Panc1 (cell line): ENCODE measurements at regions not wholly inside any gene's neighbourhood (a gene's known extent, or its start where the extent isn't known, plus 50 kb on each side); places are given as distances from the start of the nearest gene placed in this dataset.

ENCODE experiments used
- ATAC-seq: fragments of 200-7000 bp; cut with Tn5 transposase; 2 replicates; pipeline ENCODE4 v1.9.1; 2020; ENCODE audit warnings: mild to moderate bottlenecking, moderate library complexity
- BruUV-seq: library from RNA; stranded (reverse); fragments of 400-500 nt; replicated peaks from 2 replicates; lab custom pipeline; 2021; lab: Mats Ljungman, UMichigan
- CTCF ChIA-PET: fragments of 300-600 bp; sonication (Branson Sonifier 250); formaldehyde crosslinking; loops from one replicate; lab custom pipeline; 2022; ENCODE audit warnings: antibody characterized with exemption; lab: Charles Lee
- POLR2A ChIA-PET: fragments of 300-600 bp; sonication (Branson Sonifier 250); formaldehyde crosslinking; loops from one replicate; lab custom pipeline; 2022; ENCODE audit warnings: antibody characterized with exemption; lab: Charles Lee
- DNase-seq: peaks from one replicate; pipeline ENCODE4 v3.0.0-alpha.2; 2010; ENCODE audit warnings: low read depth, low spot score
- H3K27ac ChIP-seq: 2 replicates; pipeline ENCODE4 v1.5.1; 2011; ENCODE audit warnings: mild to moderate bottlenecking, low read length, inconsistent platforms
- H3K27me3 ChIP-seq: fragments of 200-500 bp; sonication (Bioruptor generic); 2 replicates; pipeline ENCODE4 v1.6.0; 2014; ENCODE audit warnings: low read length, inconsistent platforms; ENCODE audit not compliant: control insufficient read depth, insufficient read depth
- H3K36me3 ChIP-seq: fragments of 200-500 bp; sonication (Bioruptor generic); 2 replicates; pipeline ENCODE4 v1.5.1; 2014; ENCODE audit warnings: inconsistent platforms, mild to moderate bottlenecking, low read length, moderate library complexity; ENCODE audit not compliant: control insufficient read depth, insufficient read depth
- H3K4me1 ChIP-seq: 2 replicates; pipeline ENCODE4 v1.5.1; 2011; ENCODE audit warnings: inconsistent platforms, mild to moderate bottlenecking, low read length, moderate library complexity; ENCODE audit not compliant: control insufficient read depth, insufficient read depth
- H3K4me3 ChIP-seq, 2 experiments: 2 replicates each; pipeline ENCODE4 v1.5.1; 2011 to 2012; ENCODE audit warnings: low read depth in 2 of 2, low read length in 2 of 2, mild to moderate bottlenecking in 2 of 2, inconsistent platforms in 1 of 2, moderate library complexity in 1 of 2
- H3K9me3 ChIP-seq: fragments of 200-500 bp; sonication (Bioruptor generic); 2 replicates; pipeline ENCODE4 v1.5.1; 2014; ENCODE audit warnings: low read depth, mild to moderate bottlenecking, inconsistent platforms, low read length, moderate library complexity; ENCODE audit not compliant: control insufficient read depth, insufficient read depth
- CTCF ChIP-seq: fragments of 450-650 bp; IDR thresholded peaks from 2 replicates; pipeline ENCODE4 v1.5.1; 2017; ENCODE audit warnings: mild to moderate bottlenecking
- POLR2AphosphoS5 ChIP-seq: IDR thresholded peaks from 2 replicates; pipeline ENCODE4 v1.6.1; 2012; ENCODE audit warnings: mild to moderate bottlenecking, low read depth, low read length, moderate library complexity
- SIN3A ChIP-seq: IDR thresholded peaks from 2 replicates; pipeline ENCODE4 v1.6.1; 2012; ENCODE audit warnings: low read depth, mild to moderate bottlenecking, low read length, moderate library complexity, borderline replicate concordance; ENCODE audit not compliant: insufficient read depth
- TCF7L2 ChIP-seq: IDR thresholded peaks from 2 replicates; pipeline ENCODE4 v1.6.1; 2011; ENCODE audit warnings: mild to moderate bottlenecking, low read depth, low read length, inconsistent platforms
- in situ Hi-C: cut with HindIII; loops from 2 replicates; pipeline ENCODE4 v1.10.0; 2016; ENCODE audit warnings: low sequenced_read_pairs, low pct_unique_long_range_greater_than_20kb
- intact Hi-C: fragments of 100-400 bp; cut with micrococcal nuclease; formaldehyde crosslinking; loops from one replicate; pipeline ENCODE4 v1.10.0; 2022; ENCODE audit not compliant: unreplicated experiment
- TF ChIP-seq, protein P1 (sequence below), 2 experiments: IDR thresholded peaks; 2 replicates each; pipeline ENCODE4 v1.6.1; 2011 to 2012; ENCODE audit warnings: low read depth in 2 of 2, control low read depth in 1 of 2, low read length in 1 of 2, mild to moderate bottlenecking in 1 of 2, moderate library complexity in 1 of 2; ENCODE audit not compliant: insufficient read depth in 1 of 2

DNA sequence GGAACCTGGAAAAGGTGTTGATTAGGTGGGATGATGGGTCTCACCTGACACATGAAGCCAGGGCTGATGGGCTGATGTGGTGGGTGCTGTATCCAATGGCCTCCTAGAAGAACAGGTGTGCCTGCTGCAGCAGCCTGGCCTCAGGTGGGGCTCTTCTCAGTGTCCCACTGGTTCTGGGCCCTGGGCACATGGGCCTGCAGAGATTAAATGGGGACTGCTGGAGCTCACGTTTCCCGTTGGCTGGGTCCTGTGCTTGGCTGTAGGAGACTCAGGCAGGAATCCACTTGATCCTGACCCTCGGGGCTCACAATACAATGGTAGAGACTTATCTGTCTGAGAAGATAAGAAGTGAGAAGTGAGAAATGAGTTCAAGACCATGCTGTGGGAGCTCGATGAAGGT, 170.9 kb downstream of the KCNS3 start:
- Histone ChIP-seq H3K36me3 (no peaks in the 10 kb centered on the region), H3K27me3 (no peaks in the 10 kb centered on the region), H3K27ac (no peak overlapping the region), H3K4me1 (no peaks in the 10 kb centered on the region), H3K4me3 (no peak overlapping the region), H3K9me3 (no peaks in the 10 kb centered on the region)
- intact Hi-C loops = no loop called here
- TF ChIP-seq POLR2AphosphoS5 (no peak), SIN3A (no peak), CTCF (no peak), TCF7L2 (no peak)
- TF ChIP-seq, protein P1, sequence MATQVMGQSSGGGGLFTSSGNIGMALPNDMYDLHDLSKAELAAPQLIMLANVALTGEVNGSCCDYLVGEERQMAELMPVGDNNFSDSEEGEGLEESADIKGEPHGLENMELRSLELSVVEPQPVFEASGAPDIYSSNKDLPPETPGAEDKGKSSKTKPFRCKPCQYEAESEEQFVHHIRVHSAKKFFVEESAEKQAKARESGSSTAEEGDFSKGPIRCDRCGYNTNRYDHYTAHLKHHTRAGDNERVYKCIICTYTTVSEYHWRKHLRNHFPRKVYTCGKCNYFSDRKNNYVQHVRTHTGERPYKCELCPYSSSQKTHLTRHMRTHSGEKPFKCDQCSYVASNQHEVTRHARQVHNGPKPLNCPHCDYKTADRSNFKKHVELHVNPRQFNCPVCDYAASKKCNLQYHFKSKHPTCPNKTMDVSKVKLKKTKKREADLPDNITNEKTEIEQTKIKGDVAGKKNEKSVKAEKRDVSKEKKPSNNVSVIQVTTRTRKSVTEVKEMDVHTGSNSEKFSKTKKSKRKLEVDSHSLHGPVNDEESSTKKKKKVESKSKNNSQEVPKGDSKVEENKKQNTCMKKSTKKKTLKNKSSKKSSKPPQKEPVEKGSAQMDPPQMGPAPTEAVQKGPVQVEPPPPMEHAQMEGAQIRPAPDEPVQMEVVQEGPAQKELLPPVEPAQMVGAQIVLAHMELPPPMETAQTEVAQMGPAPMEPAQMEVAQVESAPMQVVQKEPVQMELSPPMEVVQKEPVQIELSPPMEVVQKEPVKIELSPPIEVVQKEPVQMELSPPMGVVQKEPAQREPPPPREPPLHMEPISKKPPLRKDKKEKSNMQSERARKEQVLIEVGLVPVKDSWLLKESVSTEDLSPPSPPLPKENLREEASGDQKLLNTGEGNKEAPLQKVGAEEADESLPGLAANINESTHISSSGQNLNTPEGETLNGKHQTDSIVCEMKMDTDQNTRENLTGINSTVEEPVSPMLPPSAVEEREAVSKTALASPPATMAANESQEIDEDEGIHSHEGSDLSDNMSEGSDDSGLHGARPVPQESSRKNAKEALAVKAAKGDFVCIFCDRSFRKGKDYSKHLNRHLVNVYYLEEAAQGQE (IDR thresholded peaks at IDR 0.05; ENCODE audit: insufficient read depth in 1 of 2, low read depth in 2 of 2, low read length in 1 of 2) = no peak
- in situ Hi-C loops = no loop called here
- ChIA-PET CTCF (no interaction called here), POLR2A (no interaction called here)
- ATAC-seq (no peak), DNase-seq (no peak)
- no TSS peak for BruUV-seq

- TF ChIP-seq SIN3A = no peak
- no peak for TF ChIP-seq CTCF
- TF ChIP-seq, protein P1 (IDR thresholded peaks at IDR 0.05; ENCODE audit: insufficient read depth in 1 of 2, low read depth in 2 of 2, low read length in 1 of 2) = no peak
- TF ChIP-seq POLR2AphosphoS5 = no peak
- TF ChIP-seq TCF7L2 = no peak
- no peaks in the 10 kb centered on the region for H3K27me3 ChIP-seq
- ATAC-seq = no peak; the same call in 1 of the 2 replicates
- H3K36me3 ChIP-seq = no peaks in the 10 kb centered on the region
- POLR2A ChIA-PET = no interaction called here
- CTCF ChIA-PET = no interaction called here
- DNase-seq = no peak
- H3K4me1 ChIP-seq = no peaks in the 10 kb centered on the region
- in situ Hi-C loops (no loop called here), intact Hi-C loops (no loop called here)
- H3K4me3 ChIP-seq = no peak overlapping the region
- H3K27ac ChIP-seq = no peak overlapping the region
- BruUV-seq = no TSS peak
- no peaks in the 10 kb centered on the region for H3K9me3 ChIP-seq
These were observed 169.6 kb downstream of the KCNS3 start for GRCh38 chr2:18047896-18048657.
